IMR-90 (cell line): ENCODE measurements at regions not wholly inside any gene's neighbourhood (a gene's known extent, or its start where the extent isn't known, plus 50 kb on each side); places are given as distances from the start of the nearest gene placed in this dataset.

ENCODE experiments used
- ATAC-seq: fragments of 200-7000 bp; cut with Tn5 transposase; 2 replicates; pipeline ENCODE4 v1.9.1; 2020; ENCODE audit warnings: low read depth, mild to moderate bottlenecking, moderate library complexity
- BruUV-seq: library from RNA; stranded (reverse); fragments of 400-500 nt; replicated peaks from 2 replicates; lab custom pipeline; 2021; lab: Mats Ljungman, UMichigan
- CTCF ChIA-PET: fragments of 300-600 bp; formaldehyde crosslinking; extraction: SDS; loops from one replicate; lab custom pipeline; 2021; ENCODE audit warnings: antibody characterized with exemption; lab: Yijun Ruan, JAX
- POLR2A ChIA-PET: fragments of 300-600 bp; sonication (Branson Sonifier 250); formaldehyde crosslinking; loops from one replicate; lab custom pipeline; 2022; ENCODE audit warnings: antibody characterized with exemption; ENCODE audit not compliant: unreplicated experiment; lab: Charles Lee
- DNase-seq: peaks from one replicate; pipeline ENCODE4 v3.0.0; 2013
- H2AFZ ChIP-seq: replicated peaks from 2 replicates; pipeline ENCODE3; 2013; ENCODE audit warnings: low read length, mild to moderate bottlenecking; ENCODE audit not compliant: poor library complexity
- H2AK5ac ChIP-seq: 2 replicates; pipeline ENCODE4 v1.6.1; 2013; ENCODE audit warnings: low read depth, low read length, inconsistent platforms
- H2AK9ac ChIP-seq: replicated peaks from 2 replicates; pipeline ENCODE3; 2013; ENCODE audit warnings: mild to moderate bottlenecking, low read depth, low read length, moderate library complexity; ENCODE audit not compliant: poor library complexity
- H2BK120ac ChIP-seq: 2 replicates; pipeline ENCODE4 v1.6.1; 2013; ENCODE audit warnings: low read depth, low read length, inconsistent platforms
- H2BK15ac ChIP-seq: 3 replicates; pipeline ENCODE4 v1.6.1; 2013; ENCODE audit warnings: low read depth, low read length, inconsistent platforms
- H2BK20ac ChIP-seq: 2 replicates; pipeline ENCODE4 v1.6.1; 2013; ENCODE audit warnings: low read depth, mild to moderate bottlenecking, inconsistent platforms, low read length, moderate library complexity
- H2BK5ac ChIP-seq: 2 replicates; pipeline ENCODE4 v1.6.1; 2013; ENCODE audit warnings: mild to moderate bottlenecking, low read depth, low read length, inconsistent platforms; ENCODE audit not compliant: poor library complexity, severe bottlenecking
- H3K14ac ChIP-seq: replicated peaks from 2 replicates; pipeline ENCODE4 v1.6.1; 2013; ENCODE audit warnings: low read depth, low read length, inconsistent platforms
- H3K18ac ChIP-seq: 2 replicates; pipeline ENCODE4 v1.6.1; 2013; ENCODE audit warnings: low read depth, low read length, control low read depth
- H3K23ac ChIP-seq: 2 replicates; pipeline ENCODE4 v1.6.1; 2013; ENCODE audit warnings: low read depth, low read length, inconsistent platforms
- H3K27ac ChIP-seq: 2 replicates; pipeline ENCODE4 v1.5.1; 2013; ENCODE audit warnings: mild to moderate bottlenecking, control low read depth, low read length; ENCODE audit not compliant: insufficient read depth
- H3K27me3 ChIP-seq: 2 replicates; pipeline ENCODE4 v1.6.1; 2013; ENCODE audit warnings: low read length; ENCODE audit not compliant: control insufficient read depth, insufficient read depth
- H3K36me3 ChIP-seq: 2 replicates; pipeline ENCODE4 v1.6.1; 2013; ENCODE audit warnings: low read length, mixed read lengths; ENCODE audit not compliant: control insufficient read depth, insufficient read depth
- H3K4ac ChIP-seq: 2 replicates; pipeline ENCODE4 v1.6.1; 2013; ENCODE audit warnings: low read depth, low read length, inconsistent platforms
- H3K4me1 ChIP-seq: 2 replicates; pipeline ENCODE4 v1.6.1; 2013; ENCODE audit warnings: low read length, mixed read lengths; ENCODE audit not compliant: control insufficient read depth, insufficient read depth
- H3K4me2 ChIP-seq: 2 replicates; pipeline ENCODE4 v1.6.1; 2013; ENCODE audit warnings: low read depth, mild to moderate bottlenecking, control low read depth, low read length, moderate library complexity
- H3K4me3 ChIP-seq: 2 replicates; pipeline ENCODE4 v1.5.1; 2013; ENCODE audit warnings: low read depth, mild to moderate bottlenecking, control low read depth, low read length, moderate library complexity; ENCODE audit not compliant: insufficient read depth
- H3K56ac ChIP-seq: 2 replicates; pipeline ENCODE4 v1.6.1; 2013; ENCODE audit warnings: low read length, inconsistent platforms; ENCODE audit not compliant: insufficient read depth; ENCODE audit errors: extremely low read depth
- H3K79me1 ChIP-seq, 2 experiments: 2 replicates each; pipeline ENCODE4 v1.6.1; 2013; ENCODE audit warnings: low read length in 2 of 2, inconsistent platforms in 1 of 2, low read depth in 1 of 2
- H3K9ac ChIP-seq: 2 replicates; pipeline ENCODE4 v1.6.1; 2013; ENCODE audit warnings: low read depth, low read length, control low read depth
- H3K9me1 ChIP-seq: 2 replicates; pipeline ENCODE4 v1.6.1; 2013; ENCODE audit warnings: low read length, inconsistent platforms; ENCODE audit not compliant: insufficient read depth
- H3K9me3 ChIP-seq: 2 replicates; pipeline ENCODE4 v1.6.1; 2013; ENCODE audit warnings: low read length; ENCODE audit not compliant: control insufficient read depth, insufficient read depth
- H4K20me1 ChIP-seq: 2 replicates; pipeline ENCODE4 v1.6.1; 2013; ENCODE audit warnings: low read length, inconsistent platforms; ENCODE audit not compliant: insufficient read depth
- H4K5ac ChIP-seq: 2 replicates; pipeline ENCODE4 v1.6.1; 2013; ENCODE audit warnings: mild to moderate bottlenecking, low read depth, low read length, control low read depth
- H4K8ac ChIP-seq, 2 experiments: 2 replicates each; pipeline ENCODE4 v1.6.1; 2013; ENCODE audit warnings: low read depth in 2 of 2, low read length in 2 of 2, control low read depth in 1 of 2, inconsistent platforms in 1 of 2
- H4K91ac ChIP-seq: 2 replicates; pipeline ENCODE4 v1.6.1; 2013; ENCODE audit warnings: low read depth, low read length, inconsistent platforms; ENCODE audit not compliant: insufficient read depth
- MAFK ChIP-seq: IDR thresholded peaks from 2 replicates; pipeline ENCODE4 v1.6.1; 2012; ENCODE audit warnings: low read depth, low read length, improper control_type of control experiment
- RCOR1 ChIP-seq: IDR thresholded peaks from 2 replicates; pipeline ENCODE4 v1.6.1; 2012; ENCODE audit warnings: mild to moderate bottlenecking, low read length, improper control_type of control experiment; ENCODE audit not compliant: insufficient replicate concordance
- WGBS, 2 experiments: methylation state at CpG; one replicate each; pipeline versions ENCODE4 v1.1.5 to v1.1.7; 2013; ENCODE audit warnings: missing lambda C conversion rate in 2 of 2; ENCODE audit not compliant: insufficient read length in 1 of 2; ENCODE audit errors: extremely low coverage in 2 of 2; 5-methylcytosine and 5-hydroxymethylcytosine counted together
- dilution Hi-C: fragments of 300-500 bp; cut with HindIII; formaldehyde crosslinking; loops from one replicate; pipeline ENCODE4 v1.14.3; 2018; ENCODE audit warnings: low sequenced_read_pairs; ENCODE audit not compliant: unreplicated experiment
- in situ Hi-C: fragments of 300-500 bp; cut with MboI; formaldehyde crosslinking; loops from 3 replicates; pipeline ENCODE4 v1.14.3; 2019; ENCODE audit warnings: low sequenced_read_pairs, inconsistent platforms, mixed read lengths
- intact Hi-C: fragments of 100-400 bp; cut with micrococcal nuclease; formaldehyde crosslinking; loops from 2 replicates; pipeline ENCODE4 v1.10.0; 2022

DNA sequence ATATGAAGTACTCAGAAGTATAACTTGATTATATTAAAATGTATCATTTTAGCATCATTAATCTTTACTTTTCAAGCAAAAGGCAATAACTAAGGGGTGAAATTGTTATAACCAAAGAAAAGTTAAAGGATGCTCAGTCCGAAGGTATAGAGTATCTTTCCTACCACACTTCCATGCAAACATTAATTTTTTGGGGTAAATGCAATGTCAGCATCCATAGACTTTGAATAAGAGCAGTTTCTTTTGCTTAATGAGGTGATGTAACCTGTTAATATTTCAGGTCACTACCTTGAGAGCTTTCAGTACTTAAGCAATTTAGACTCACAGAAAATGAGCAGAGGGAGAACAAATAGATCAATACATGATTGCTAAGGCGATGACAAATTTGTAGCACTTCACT, 1093.5 kb downstream of the PLA2G4A start:
- Histone ChIP-seq H3K23ac (no peak overlapping the region), H3K27me3 (no peaks in the 10 kb centered on the region), H3K9me1 (no peaks in the 10 kb centered on the region), H3K4me2 (no peak overlapping the region), H3K4me3 (no peak overlapping the region), H2AK9ac (no peak overlapping the region), H4K20me1 (no peaks in the 10 kb centered on the region), H3K36me3 (no peaks in the 10 kb centered on the region), H3K9me3 (no peaks in the 10 kb centered on the region), H3K79me1 (no peaks in the 10 kb centered on the region), H2BK15ac (no peak overlapping the region), H2BK20ac (no peak overlapping the region), H2AK5ac (no peak overlapping the region), H2AFZ (no peak overlapping the region), H4K5ac (no peak overlapping the region), H4K8ac (no peak overlapping the region), H4K91ac (no peak overlapping the region), H3K18ac (no peak overlapping the region), H2BK120ac (no peak overlapping the region), H3K14ac (no peak overlapping the region), H3K4ac (no peak overlapping the region), H3K9ac (no peak overlapping the region), H3K27ac (no peak overlapping the region), H3K4me1 (no peaks in the 10 kb centered on the region), H3K56ac (no peak overlapping the region), H2BK5ac (no peak overlapping the region)
- CTCF ChIA-PET: no interaction called here
- WGBS, 2 experiments: no CpG with 5 or more reads among the region's 2 CpGs
- no peak for DNase-seq
- ATAC-seq: no peak
- no peak for TF ChIP-seq RCOR1
- 0 out of 2 replicates have a peak, but pooled peaks have one; percentile 25 for TF ChIP-seq MAFK
- dilution Hi-C loops (no loop called here), in situ Hi-C loops (no loop called here), intact Hi-C loops (loop anchor here (10.0 kb wide), 2 partner anchors 447 to 507 kb away; no protein-coding TSS in a partner anchor)
- POLR2A ChIA-PET: no interaction called here
- no TSS peak for BruUV-seq
